HEK293 (cell line): ENCODE measurements at regions not wholly inside any gene's neighbourhood (a gene's known extent, or its start where the extent isn't known, plus 50 kb on each side); places are given as distances from the start of the nearest gene placed in this dataset.

Experiments used
- CTCF ChIA-PET: fragments of 350-600 bp; formaldehyde crosslinking; extraction: SDS; loops from one replicate; lab custom pipeline; 2021; ENCODE audit warnings: antibody characterized with exemption; lab: Yijun Ruan, JAX
- POLR2A ChIA-PET: fragments of 300-600 bp; formaldehyde crosslinking; extraction: SDS; loops from one replicate; lab custom pipeline; 2020; ENCODE audit warnings: antibody characterized with exemption, inconsistent platforms; lab: Yijun Ruan, JAX
- H3K27ac ChIP-seq: fragments of 200-500 bp; sonication (Bioruptor generic); 2 replicates; pipeline ENCODE4 v1.5.1; 2014; ENCODE audit warnings: low read depth, low read length, control low read depth, inconsistent platforms; ENCODE audit errors: extremely low read depth
- H3K36me3 ChIP-seq, 2 experiments: fragments of 200-500 bp in 1 of 2; sonication (Bioruptor generic) in 1 of 2; 1 replicate in 1 of 2; 2 replicates in 1 of 2; pipeline ENCODE4 v1.5.1; 2014 to 2017; ENCODE audit warnings: inconsistent platforms in 2 of 2, low read length in 2 of 2; ENCODE audit not compliant: control insufficient read depth in 2 of 2, insufficient read depth in 1 of 2
- H3K4me1 ChIP-seq: fragments of 200-500 bp; sonication (Bioruptor generic); 2 replicates; pipeline ENCODE4 v1.5.1; 2014; ENCODE audit warnings: mild to moderate bottlenecking, low read length, inconsistent platforms; ENCODE audit not compliant: control insufficient read depth, insufficient read depth
- H3K4me3 ChIP-seq: 2 replicates; pipeline ENCODE4 v1.5.1; 2011; ENCODE audit warnings: low read depth, mild to moderate bottlenecking, control low read depth, low read length, moderate library complexity
- H3K9me3 ChIP-seq: fragments of 200-500 bp; sonication (Bioruptor generic); 2 replicates; pipeline ENCODE4 v1.5.1; 2014; ENCODE audit warnings: low read depth, low read length, inconsistent platforms; ENCODE audit not compliant: control insufficient read depth, insufficient read depth
- EGR2 ChIP-seq: fragments of 450-650 bp; formaldehyde crosslinking; IDR thresholded peaks from 2 replicates; pipeline ENCODE4 v1.5.1; 2016; ENCODE audit warnings: low read depth, missing biosample characterization, missing genetic modification characterization
- GLIS1 ChIP-seq: fragments of 450-650 bp; formaldehyde crosslinking; IDR thresholded peaks from 2 replicates; pipeline ENCODE4 v1.5.1; 2016; ENCODE audit warnings: missing biosample characterization, missing genetic modification characterization
- KLF7 ChIP-seq: fragments of 450-650 bp; formaldehyde crosslinking; IDR thresholded peaks from 2 replicates; pipeline ENCODE4 v1.5.1; 2016; ENCODE audit warnings: missing biosample characterization, missing genetic modification characterization, borderline replicate concordance
- KLF9 ChIP-seq: fragments of 450-650 bp; formaldehyde crosslinking; IDR thresholded peaks from 2 replicates; pipeline ENCODE4 v1.5.1; 2016; ENCODE audit warnings: missing biosample characterization, missing genetic modification characterization, low read depth
- ZBTB1 ChIP-seq: fragments of 450-650 bp; formaldehyde crosslinking; IDR thresholded peaks from 2 replicates; pipeline ENCODE4 v1.5.1; 2016; ENCODE audit warnings: missing biosample characterization, missing genetic modification characterization
- ZIC2 ChIP-seq: fragments of 450-650 bp; formaldehyde crosslinking; IDR thresholded peaks from 2 replicates; pipeline ENCODE4 v1.5.1; 2016; ENCODE audit warnings: missing biosample characterization, missing genetic modification characterization
- ZNF112 ChIP-seq: fragments of 450-650 bp; formaldehyde crosslinking; IDR thresholded peaks from 2 replicates; pipeline ENCODE4 v1.5.0; 2017; ENCODE audit warnings: missing biosample characterization, missing genetic modification characterization
- ZNF121 ChIP-seq: fragments of 450-650 bp; formaldehyde crosslinking; IDR thresholded peaks from 2 replicates; pipeline ENCODE4 v1.5.1; 2016; ENCODE audit warnings: missing biosample characterization, missing genetic modification characterization
- ZNF221 ChIP-seq: fragments of 450-650 bp; formaldehyde crosslinking; IDR thresholded peaks from 2 replicates; pipeline ENCODE4 v1.5.1; 2017; ENCODE audit warnings: missing biosample characterization, missing genetic modification characterization, borderline replicate concordance
- ZNF529 ChIP-seq: fragments of 450-650 bp; formaldehyde crosslinking; IDR thresholded peaks from 2 replicates; pipeline ENCODE4 v1.5.1; 2017; ENCODE audit warnings: missing genetic modification characterization, missing biosample characterization; ENCODE audit not compliant: insufficient replicate concordance
- ZNF624 ChIP-seq: fragments of 450-650 bp; formaldehyde crosslinking; IDR thresholded peaks from 2 replicates; pipeline ENCODE4 v1.5.1; 2017; ENCODE audit warnings: missing biosample characterization, missing genetic modification characterization
- ZNF830 ChIP-seq: fragments of 450-650 bp; IDR thresholded peaks from 2 replicates; pipeline ENCODE4 v1.5.0; 2018; ENCODE audit warnings: missing biosample characterization, missing genetic modification characterization, low read depth, mild to moderate bottlenecking, moderate library complexity
- ZNF837 ChIP-seq: fragments of 450-650 bp; formaldehyde crosslinking; IDR thresholded peaks from 2 replicates; pipeline ENCODE4 v1.5.1; 2016; ENCODE audit warnings: missing biosample characterization, missing genetic modification characterization
- TF ChIP-seq, protein P1 (sequence below): fragments of 450-650 bp; formaldehyde crosslinking; IDR thresholded peaks from 2 replicates; pipeline ENCODE4 v1.5.1; 2017; ENCODE audit warnings: missing biosample characterization, missing genetic modification characterization
- TF ChIP-seq, protein P2 (sequence below): fragments of 450-650 bp; formaldehyde crosslinking; IDR thresholded peaks from 2 replicates; pipeline ENCODE4 v1.5.1; 2016; ENCODE audit warnings: missing biosample characterization, missing genetic modification characterization
- TF ChIP-seq, protein P3 (sequence below): fragments of 450-650 bp; formaldehyde crosslinking; IDR thresholded peaks from 2 replicates; pipeline ENCODE4 v1.5.1; 2016; ENCODE audit warnings: missing biosample characterization, missing genetic modification characterization
- TF ChIP-seq, protein P4 (sequence below): fragments of 450-650 bp; IDR thresholded peaks from 2 replicates; pipeline ENCODE4 v1.5.1; 2018; ENCODE audit warnings: missing biosample characterization, missing genetic modification characterization
- TF ChIP-seq, protein P5 (sequence below): fragments of 450-650 bp; formaldehyde crosslinking; IDR thresholded peaks from 2 replicates; pipeline ENCODE4 v1.5.1; 2016; ENCODE audit warnings: missing biosample characterization, missing genetic modification characterization

DNA sequence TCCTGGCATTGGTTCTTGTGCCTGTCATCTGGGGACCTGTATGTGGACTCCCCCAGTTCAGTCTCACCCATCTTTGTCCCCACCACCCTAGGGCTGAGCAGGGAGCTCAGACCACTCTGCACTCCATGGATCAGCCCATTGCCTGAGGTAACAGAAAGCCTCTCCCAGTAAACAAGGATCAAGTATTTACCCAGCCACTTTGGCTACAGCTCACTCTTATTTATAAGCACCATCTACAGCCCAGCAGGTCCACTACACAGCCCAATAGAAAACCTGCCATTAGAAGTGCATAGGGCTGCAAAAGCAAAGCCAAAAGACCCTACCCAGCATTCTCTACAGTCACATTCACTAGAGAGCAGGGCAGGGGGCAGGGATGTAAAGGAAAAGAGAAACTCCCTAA is 335.0 kb upstream of the SYNCRIP start:
- CTCF ChIA-PET: no interaction called here
- TF ChIP-seq GLIS1: no peak
- TF ChIP-seq ZNF624 (tag by site-specific recombination): no peak
- TF ChIP-seq, protein P1, sequence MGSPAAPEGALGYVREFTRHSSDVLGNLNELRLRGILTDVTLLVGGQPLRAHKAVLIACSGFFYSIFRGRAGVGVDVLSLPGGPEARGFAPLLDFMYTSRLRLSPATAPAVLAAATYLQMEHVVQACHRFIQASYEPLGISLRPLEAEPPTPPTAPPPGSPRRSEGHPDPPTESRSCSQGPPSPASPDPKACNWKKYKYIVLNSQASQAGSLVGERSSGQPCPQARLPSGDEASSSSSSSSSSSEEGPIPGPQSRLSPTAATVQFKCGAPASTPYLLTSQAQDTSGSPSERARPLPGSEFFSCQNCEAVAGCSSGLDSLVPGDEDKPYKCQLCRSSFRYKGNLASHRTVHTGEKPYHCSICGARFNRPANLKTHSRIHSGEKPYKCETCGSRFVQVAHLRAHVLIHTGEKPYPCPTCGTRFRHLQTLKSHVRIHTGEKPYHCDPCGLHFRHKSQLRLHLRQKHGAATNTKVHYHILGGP: no peak
- TF ChIP-seq, protein P2, sequence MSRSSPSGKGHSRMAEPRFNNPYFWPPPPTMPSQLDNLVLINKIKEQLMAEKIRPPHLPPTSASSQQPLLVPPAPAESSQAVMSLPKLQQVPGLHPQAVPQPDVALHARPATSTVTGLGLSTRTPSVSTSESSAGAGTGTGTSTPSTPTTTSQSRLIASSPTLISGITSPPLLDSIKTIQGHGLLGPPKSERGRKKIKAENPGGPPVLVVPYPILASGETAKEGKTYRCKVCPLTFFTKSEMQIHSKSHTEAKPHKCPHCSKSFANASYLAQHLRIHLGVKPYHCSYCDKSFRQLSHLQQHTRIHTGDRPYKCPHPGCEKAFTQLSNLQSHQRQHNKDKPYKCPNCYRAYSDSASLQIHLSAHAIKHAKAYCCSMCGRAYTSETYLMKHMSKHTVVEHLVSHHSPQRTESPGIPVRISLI: no peak
- TF ChIP-seq, protein P3, sequence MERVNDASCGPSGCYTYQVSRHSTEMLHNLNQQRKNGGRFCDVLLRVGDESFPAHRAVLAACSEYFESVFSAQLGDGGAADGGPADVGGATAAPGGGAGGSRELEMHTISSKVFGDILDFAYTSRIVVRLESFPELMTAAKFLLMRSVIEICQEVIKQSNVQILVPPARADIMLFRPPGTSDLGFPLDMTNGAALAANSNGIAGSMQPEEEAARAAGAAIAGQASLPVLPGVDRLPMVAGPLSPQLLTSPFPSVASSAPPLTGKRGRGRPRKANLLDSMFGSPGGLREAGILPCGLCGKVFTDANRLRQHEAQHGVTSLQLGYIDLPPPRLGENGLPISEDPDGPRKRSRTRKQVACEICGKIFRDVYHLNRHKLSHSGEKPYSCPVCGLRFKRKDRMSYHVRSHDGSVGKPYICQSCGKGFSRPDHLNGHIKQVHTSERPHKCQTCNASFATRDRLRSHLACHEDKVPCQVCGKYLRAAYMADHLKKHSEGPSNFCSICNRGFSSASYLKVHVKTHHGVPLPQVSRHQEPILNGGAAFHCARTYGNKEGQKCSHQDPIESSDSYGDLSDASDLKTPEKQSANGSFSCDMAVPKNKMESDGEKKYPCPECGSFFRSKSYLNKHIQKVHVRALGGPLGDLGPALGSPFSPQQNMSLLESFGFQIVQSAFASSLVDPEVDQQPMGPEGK (tag by site-specific recombination): no peak
- TF ChIP-seq KLF9 (tag by site-specific recombination): no peak
- TF ChIP-seq ZNF112: no peak
- TF ChIP-seq ZNF121 (tag by site-specific recombination): no peak
- TF ChIP-seq KLF7 (tag by site-specific recombination): no peak
- TF ChIP-seq ZNF830: no peak
- TF ChIP-seq ZNF529 (tag by site-specific recombination): no peak
- TF ChIP-seq ZIC2 (tag by site-specific recombination): no peak
- no peak for TF ChIP-seq ZNF221
- TF ChIP-seq, protein P4, sequence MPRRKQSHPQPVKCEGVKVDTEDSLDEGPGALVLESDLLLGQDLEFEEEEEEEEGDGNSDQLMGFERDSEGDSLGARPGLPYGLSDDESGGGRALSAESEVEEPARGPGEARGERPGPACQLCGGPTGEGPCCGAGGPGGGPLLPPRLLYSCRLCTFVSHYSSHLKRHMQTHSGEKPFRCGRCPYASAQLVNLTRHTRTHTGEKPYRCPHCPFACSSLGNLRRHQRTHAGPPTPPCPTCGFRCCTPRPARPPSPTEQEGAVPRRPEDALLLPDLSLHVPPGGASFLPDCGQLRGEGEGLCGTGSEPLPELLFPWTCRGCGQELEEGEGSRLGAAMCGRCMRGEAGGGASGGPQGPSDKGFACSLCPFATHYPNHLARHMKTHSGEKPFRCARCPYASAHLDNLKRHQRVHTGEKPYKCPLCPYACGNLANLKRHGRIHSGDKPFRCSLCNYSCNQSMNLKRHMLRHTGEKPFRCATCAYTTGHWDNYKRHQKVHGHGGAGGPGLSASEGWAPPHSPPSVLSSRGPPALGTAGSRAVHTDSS (tag by site-specific recombination): no peak
- no peak for TF ChIP-seq ZBTB1
- TF ChIP-seq, protein P5, sequence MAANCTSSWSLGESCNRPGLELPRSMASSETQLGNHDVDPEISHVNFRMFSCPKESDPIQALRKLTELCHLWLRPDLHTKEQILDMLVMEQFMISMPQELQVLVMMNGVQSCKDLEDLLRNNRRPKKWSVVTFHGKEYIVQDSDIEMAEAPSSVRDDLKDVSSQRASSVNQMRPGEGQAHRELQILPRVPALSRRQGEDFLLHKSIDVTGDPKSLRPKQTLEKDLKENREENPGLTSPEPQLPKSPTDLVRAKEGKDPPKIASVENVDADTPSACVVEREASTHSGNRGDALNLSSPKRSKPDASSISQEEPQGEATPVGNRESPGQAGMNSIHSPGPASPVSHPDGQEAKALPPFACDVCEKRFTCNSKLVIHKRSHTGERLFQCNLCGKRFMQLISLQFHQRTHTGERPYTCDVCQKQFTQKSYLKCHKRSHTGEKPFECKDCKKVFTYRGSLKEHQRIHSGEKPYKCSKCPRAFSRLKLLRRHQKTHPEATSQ (tag by site-specific recombination): no peak
- Histone ChIP-seq H3K4me1 (no peaks in the 10 kb centered on the region), H3K27ac (no peak overlapping the region), H3K4me3 (no peak overlapping the region), H3K9me3 (no peaks in the 10 kb centered on the region), H3K36me3 (no peaks in the 10 kb centered on the region)
- POLR2A ChIA-PET: no interaction called here

DNA sequence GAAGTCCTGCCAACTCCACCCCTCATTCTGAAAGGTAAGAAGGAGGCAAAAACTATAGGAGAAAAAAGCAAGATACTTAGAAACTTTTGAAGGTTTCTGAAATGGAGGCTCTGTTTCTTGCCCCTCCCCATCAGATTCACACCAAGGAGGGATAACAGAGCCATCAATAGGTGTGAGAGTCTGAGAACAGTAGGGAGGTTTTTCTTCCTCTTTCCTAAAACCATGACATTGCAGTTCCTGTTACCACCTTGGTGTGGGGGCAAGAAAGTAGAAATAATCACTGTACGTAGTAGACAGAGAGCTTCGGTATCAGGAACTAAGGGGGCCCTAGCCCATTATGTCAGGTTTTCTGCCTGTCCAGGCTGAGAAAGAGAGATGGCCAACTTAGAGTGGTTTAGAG is 333.3 kb upstream of the SYNCRIP start:
- no peak overlapping the region for H3K4me3 ChIP-seq
- H3K9me3 ChIP-seq: no peaks in the 10 kb centered on the region
- ChIA-PET POLR2A (no interaction called here), CTCF (no interaction called here)
- no peak for TF ChIP-seq ZNF837 (tag by site-specific recombination)
- TF ChIP-seq EGR2 (tag by site-specific recombination): no peak
- no peaks in the 10 kb centered on the region for H3K36me3 ChIP-seq
- no peak overlapping the region for H3K27ac ChIP-seq
- H3K4me1 ChIP-seq: no peaks in the 10 kb centered on the region
